ENCODE measurements at regions not wholly inside any gene's neighbourhood (a gene's known extent, or its start where the extent isn't known, plus 50 kb on each side); places are given as distances from the start of the nearest gene placed in this dataset.

- Histone ChIP-seq H3K27me3 (ENCODE audit: control insufficient read depth in 4 of 4, insufficient read depth in 4 of 4, low read length in 3 of 4) (no peaks in the 10 kb centered on the region), H3K4me1 (ENCODE audit: control insufficient read depth in 4 of 4, insufficient read depth in 4 of 4, low read length in 3 of 4) (no peaks in the 10 kb centered on the region), H3K9ac (ENCODE audit: low read depth in 1 of 2, low read length in 2 of 2) (no peak overlapping the region), H3K36me3 (ENCODE audit: control insufficient read depth in 4 of 4, insufficient read depth in 3 of 4, low read depth in 1 of 4, low read length in 3 of 4) (no peaks in the 10 kb centered on the region), H3K9me3 (ENCODE audit: control insufficient read depth in 4 of 4, low read length in 3 of 4) (no peaks in the 10 kb centered on the region), H3K4me3 (ENCODE audit: low read depth in 1 of 3, low read length in 3 of 3) (no peak overlapping the region), H3K27ac (ENCODE audit: low read depth in 1 of 2, low read length in 2 of 2) (no peak overlapping the region)
- no peak for TF ChIP-seq TAF1 (conservative IDR thresholded peaks at IDR 0.05)
- TF ChIP-seq EGR1 (IDR thresholded peaks at IDR 0.05; ENCODE audit: low read depth in 2 of 2) = no peak
- no peak for TF ChIP-seq REST (IDR thresholded peaks at IDR 0.05)
- no peak for TF ChIP-seq ATF3 (IDR thresholded peaks at IDR 0.05)
- no peak for TF ChIP-seq FOXA2 (IDR thresholded peaks at IDR 0.05)
- no peak for TF ChIP-seq CTCF (IDR thresholded peaks at IDR 0.05; ENCODE audit: low read depth, low read length, missing input control)
- no peak for DNase-seq (ENCODE audit: low spot score)
- 97% methylated on average over 3 of the region's 3 CpGs for WGBS
Measured at GRCh38 chr10:93148476-93148875, 74.8 kb downstream of the CYP26A1 start.

GRCh38 chr10:93149761-93150160 lies 76.1 kb downstream of the CYP26A1 start:
- no peak overlapping the region for H3K9ac ChIP-seq (ENCODE audit: low read depth in 1 of 2, low read length in 2 of 2)
- no peak overlapping the region for H3K27ac ChIP-seq (ENCODE audit: low read depth in 1 of 2, low read length in 2 of 2)
- H3K9me3 ChIP-seq (ENCODE audit: control insufficient read depth in 4 of 4, low read length in 3 of 4) = no peaks in the 10 kb centered on the region
- WGBS = 92% methylated on average over 4 of the region's 4 CpGs
- no peak overlapping the region for H3K4me3 ChIP-seq (ENCODE audit: low read depth in 1 of 3, low read length in 3 of 3)
- DNase-seq (ENCODE audit: low spot score) = no peak
- H3K36me3 ChIP-seq (ENCODE audit: control insufficient read depth in 4 of 4, insufficient read depth in 3 of 4, low read depth in 1 of 4, low read length in 3 of 4) = no peaks in the 10 kb centered on the region
- no peaks in the 10 kb centered on the region for H3K4me1 ChIP-seq (ENCODE audit: control insufficient read depth in 4 of 4, insufficient read depth in 4 of 4, low read length in 3 of 4)
- H3K27me3 ChIP-seq (ENCODE audit: control insufficient read depth in 4 of 4, insufficient read depth in 4 of 4, low read length in 3 of 4) = no peaks in the 10 kb centered on the region
- no peak for TF ChIP-seq RAD21 (IDR thresholded peaks at IDR 0.05)

- H3K4me3 ChIP-seq (ENCODE audit: low read depth in 1 of 3, low read length in 3 of 3) = no peak overlapping the region
- no peak for DNase-seq (ENCODE audit: low spot score)
- no peak overlapping the region for H3K27ac ChIP-seq (ENCODE audit: low read depth in 1 of 2, low read length in 2 of 2)
- H3K4me1 ChIP-seq (ENCODE audit: control insufficient read depth in 4 of 4, insufficient read depth in 4 of 4, low read length in 3 of 4) = no peaks in the 10 kb centered on the region
- 80% methylated on average over 1 of the region's 1 CpG for WGBS
- TF ChIP-seq TAF1 (conservative IDR thresholded peaks at IDR 0.05) (no peak), GABPA (IDR thresholded peaks at IDR 0.05 in 1 of 2, conservative IDR thresholded peaks at IDR 0.05 in 1 of 2) (no peak), REST (IDR thresholded peaks at IDR 0.05) (no peak), JUND (IDR thresholded peaks at IDR 0.05) (no peak), ZBTB33 (IDR thresholded peaks at IDR 0.05) (no peak), HNF4G (IDR thresholded peaks at IDR 0.05) (no peak)
- H3K9me3 ChIP-seq (ENCODE audit: control insufficient read depth in 4 of 4, low read length in 3 of 4) = peaks cover 0 to 1% (median 0%) of the 10 kb centered on the region in 4 donors
- no peak overlapping the region for H3K9ac ChIP-seq (ENCODE audit: low read depth in 1 of 2, low read length in 2 of 2)
- H3K36me3 ChIP-seq (ENCODE audit: control insufficient read depth in 4 of 4, insufficient read depth in 3 of 4, low read depth in 1 of 4, low read length in 3 of 4) = no peaks in the 10 kb centered on the region
- no peaks in the 10 kb centered on the region for H3K27me3 ChIP-seq (ENCODE audit: control insufficient read depth in 4 of 4, insufficient read depth in 4 of 4, low read length in 3 of 4)
Measured at GRCh38 chr10:93150289-93150688, 76.6 kb downstream of the CYP26A1 start.

Measured in liver (tissue), 8 donors.